SK-N-DZ (cell line): ENCODE measurements at regions not wholly inside any gene's neighbourhood (a gene's known extent, or its start where the extent isn't known, plus 50 kb on each side); places are given as distances from the start of the nearest gene placed in this dataset.
"Not testable (repeated sequence)": the region's sequence is repeated elsewhere in the genome, so short reads cannot be mapped to it uniquely, and the experiment has no call there.

Experiments used
- DNase-seq: peaks from one replicate; pipeline ENCODE4 v3.0.0-alpha.2; 2015; ENCODE audit warnings: low spot score

- not testable (repeated sequence) for DNase-seq
Measured at GRCh38 chr5:88615767-88616166, 267.2 kb downstream of the MEF2C start.

GRCh38 chr5:88613051-88613450, 269.9 kb downstream of the MEF2C start:
- DNase-seq = no peak

- no peak for DNase-seq
Measured at GRCh38 chr5:88610586-88610985, 272.4 kb downstream of the MEF2C start.

GRCh38 chr5:88607492-88607891, 275.5 kb downstream of the MEF2C start:
- DNase-seq = no peak

- no peak for DNase-seq
Measured at GRCh38 chr5:88606626-88607025, 276.4 kb downstream of the MEF2C start.

GRCh38 chr5:88606173-88606572, 276.8 kb downstream of the MEF2C start:
- no peak for DNase-seq

GRCh38 chr5:88602584-88602983, 280.4 kb downstream of the MEF2C start:
- no peak for DNase-seq

GRCh38 chr5:88594441-88594840, 288.5 kb downstream of the MEF2C start:
- no peak for DNase-seq

- DNase-seq = no peak
Measured at GRCh38 chr5:88588609-88589008, 294.4 kb downstream of the MEF2C start.

GRCh38 chr5:88583471-88583870, 299.5 kb downstream of the MEF2C start:
- no peak for DNase-seq

- DNase-seq = no peak
Measured at GRCh38 chr5:88558366-88558765, 289.7 kb upstream of the TMEM161B start.

GRCh38 chr5:88557881-88558280, 289.2 kb upstream of the TMEM161B start:
- no peak for DNase-seq

- DNase-seq = no peak
Measured at GRCh38 chr5:88557131-88557530, 288.5 kb upstream of the TMEM161B start.

GRCh38 chr5:88556406-88556805, 287.8 kb upstream of the TMEM161B start:
- DNase-seq = peak; percentile 2

- no peak for DNase-seq
Measured at GRCh38 chr5:88555674-88556073, 287.0 kb upstream of the TMEM161B start.

GRCh38 chr5:88553986-88554385, 285.3 kb upstream of the TMEM161B start:
- DNase-seq = no peak

- DNase-seq = no peak
Measured at GRCh38 chr5:88553136-88553875, 284.7 kb upstream of the TMEM161B start.

GRCh38 chr5:88552426-88552825, 283.8 kb upstream of the TMEM161B start:
- DNase-seq = no peak

- no peak for DNase-seq
Measured at GRCh38 chr5:88551724-88552345, 283.2 kb upstream of the TMEM161B start.

GRCh38 chr5:88550736-88551135, 282.1 kb upstream of the TMEM161B start:
- DNase-seq = no peak

- no peak for DNase-seq
Measured at GRCh38 chr5:88548136-88548805, 279.6 kb upstream of the TMEM161B start.

GRCh38 chr5:88545338-88545737, 276.7 kb upstream of the TMEM161B start:
- DNase-seq = no peak

- DNase-seq = no peak
Measured at GRCh38 chr5:88544671-88545070, 276.0 kb upstream of the TMEM161B start.
